Activated CD4-positive, alpha-beta memory T cell treated with anti-CD3 and anti-CD28 coated beads for 36 hours (primary cell): ENCODE measurements at regions not wholly inside any gene's neighbourhood (a gene's known extent, or its start where the extent isn't known, plus 50 kb on each side); places are given as distances from the start of the nearest gene placed in this dataset.

Experiments used
- CTCF ChIA-PET: fragments of 350-600 bp; sonication (Branson Sonifier 250); formaldehyde crosslinking; loops from one replicate; lab custom pipeline; 2021; ENCODE audit warnings: antibody characterized with exemption, inconsistent platforms; lab: Charles Lee
- POLR2A ChIA-PET: fragments of 350-600 bp; sonication (Branson Sonifier 250); formaldehyde crosslinking; loops from one replicate; lab custom pipeline; 2021; ENCODE audit warnings: antibody characterized with exemption; lab: Charles Lee
- DNase-seq: peaks from one replicate; pipeline ENCODE4 v3.0.0-alpha.2; 2020
- H3K27ac Mint-ChIP-seq: one replicate; pipeline ENCODE4 v1.8.0; 2021; ENCODE audit warnings: mixed read lengths
- H3K27me3 Mint-ChIP-seq: one replicate; pipeline ENCODE4 v1.8.0; 2021; ENCODE audit warnings: mixed read lengths
- H3K36me3 Mint-ChIP-seq: one replicate; pipeline ENCODE4 v1.8.0; 2021; ENCODE audit warnings: mixed read lengths
- H3K4me1 Mint-ChIP-seq: one replicate; pipeline ENCODE4 v1.8.0; 2021; ENCODE audit warnings: low read depth, mixed read lengths
- H3K4me3 Mint-ChIP-seq: one replicate; pipeline ENCODE4 v1.8.0; 2021; ENCODE audit warnings: mild to moderate bottlenecking, mixed read lengths
- H3K9me3 Mint-ChIP-seq: one replicate; pipeline ENCODE4 v1.8.0; 2021; ENCODE audit warnings: mixed read lengths
- intact Hi-C: fragments of 100-400 bp; cut with micrococcal nuclease; formaldehyde crosslinking; loops from one replicate; pipeline ENCODE4 v1.15.1; 2023

DNA sequence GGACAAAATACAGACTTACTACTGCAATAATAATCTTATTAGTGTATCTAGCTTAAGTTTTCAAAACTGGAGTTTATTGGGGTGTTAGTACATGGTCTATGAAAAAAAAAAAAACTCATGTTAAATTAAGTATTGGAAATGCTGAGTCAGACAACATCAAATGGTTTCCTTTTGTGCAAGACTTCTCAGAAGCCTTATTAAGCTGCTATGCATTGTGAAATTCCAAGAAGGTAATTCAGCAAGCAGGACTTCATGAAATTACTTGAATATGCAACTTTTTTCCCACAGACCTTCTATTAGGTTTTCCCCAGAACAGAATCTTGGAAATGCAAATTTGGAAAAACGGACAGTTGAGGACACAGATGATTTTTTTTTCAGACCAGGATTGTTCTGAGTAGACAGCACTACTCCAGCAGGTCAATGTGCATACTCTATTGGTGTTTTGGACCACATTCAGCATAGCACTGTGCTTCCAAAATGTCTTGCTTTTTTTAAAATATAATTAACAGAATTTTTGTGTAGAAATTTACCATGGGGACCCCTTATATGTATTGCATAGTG is 568.8 kb upstream of the TENM3 start:
- intact Hi-C loops = no loop called here
- Mint-ChIP-seq H3K27me3 (no peaks in the 10 kb centered on the region), H3K27ac (no peak overlapping the region), H3K4me3 (no peak overlapping the region), H3K9me3 (no peaks in the 10 kb centered on the region), H3K36me3 (no peaks in the 10 kb centered on the region), H3K4me1 (no peaks in the 10 kb centered on the region)
- CTCF ChIA-PET = no interaction called here
- DNase-seq = no peak
- POLR2A ChIA-PET = no interaction called here

DNA sequence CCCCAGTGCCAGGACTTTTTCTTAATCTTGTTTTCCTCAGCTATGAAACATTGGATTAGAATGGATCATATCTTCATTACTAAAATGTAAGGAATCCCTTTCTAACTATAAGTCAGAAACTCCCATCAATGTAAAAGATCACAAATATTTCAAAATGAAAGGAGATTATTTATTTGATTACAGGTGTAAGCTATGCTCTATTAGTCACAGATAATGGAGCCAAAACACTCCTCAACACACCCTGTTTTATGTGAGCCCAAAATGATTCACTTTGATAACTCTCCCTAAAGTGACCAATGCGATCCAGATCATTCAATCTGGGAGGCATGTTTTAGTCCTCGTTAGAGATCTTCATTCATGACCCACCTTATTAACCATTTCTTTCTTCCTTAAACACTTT is 566.7 kb upstream of the TENM3 start:
- ChIA-PET CTCF (no interaction called here), POLR2A (no interaction called here)
- H3K27me3 Mint-ChIP-seq = no peaks in the 10 kb centered on the region
- no peak overlapping the region for H3K4me3 Mint-ChIP-seq
- H3K27ac Mint-ChIP-seq = no peak overlapping the region
- H3K36me3 Mint-ChIP-seq = no peaks in the 10 kb centered on the region
- intact Hi-C loops = no loop called here
- H3K4me1 Mint-ChIP-seq = no peaks in the 10 kb centered on the region
- no peaks in the 10 kb centered on the region for H3K9me3 Mint-ChIP-seq
- DNase-seq = no peak

DNA sequence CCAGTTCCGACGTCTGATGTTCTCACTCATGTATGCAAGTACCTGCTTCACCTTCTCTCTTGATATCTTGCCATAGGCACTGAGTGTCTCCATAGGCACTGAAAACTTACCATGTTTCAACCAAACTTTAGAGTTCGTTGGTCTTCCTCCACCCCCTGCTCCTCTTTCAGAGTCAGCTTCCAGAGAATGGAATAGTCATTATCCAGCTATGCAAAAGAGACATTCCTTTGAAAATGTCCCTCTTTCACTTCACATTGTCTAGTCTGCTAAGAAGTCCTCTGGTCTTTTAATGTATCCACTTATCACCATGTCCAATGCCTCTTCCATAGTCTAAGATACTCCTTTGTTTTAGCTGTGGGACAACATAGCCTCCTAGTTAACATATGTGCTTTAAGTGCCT is 566.0 kb upstream of the TENM3 start:
- no peaks in the 10 kb centered on the region for H3K36me3 Mint-ChIP-seq
- H3K27me3 Mint-ChIP-seq = no peaks in the 10 kb centered on the region
- no peak overlapping the region for H3K27ac Mint-ChIP-seq
- no peak for DNase-seq
- intact Hi-C loops = no loop called here
- ChIA-PET POLR2A (no interaction called here), CTCF (no interaction called here)
- H3K4me1 Mint-ChIP-seq = no peaks in the 10 kb centered on the region
- H3K4me3 Mint-ChIP-seq = no peak overlapping the region
- H3K9me3 Mint-ChIP-seq = no peaks in the 10 kb centered on the region

DNA sequence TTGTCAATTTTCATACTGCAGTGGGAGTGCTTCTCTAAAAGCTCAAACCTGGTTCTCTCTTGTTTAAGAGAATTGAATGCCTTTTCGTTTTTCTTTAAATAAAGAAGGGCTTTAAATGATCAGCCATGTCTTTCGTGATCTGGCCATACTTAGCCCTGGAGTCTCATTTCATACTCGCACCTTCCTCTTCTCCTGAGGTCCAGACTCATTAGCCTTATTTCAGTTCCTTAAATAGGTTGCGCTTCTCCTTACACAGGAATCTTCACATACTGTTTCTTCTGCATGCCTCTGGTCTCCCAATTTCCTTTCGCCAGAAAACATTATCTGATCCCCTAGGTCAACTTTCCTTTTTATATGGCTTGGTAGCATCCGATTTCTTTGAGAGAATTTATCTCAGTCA is 565.6 kb upstream of the TENM3 start:
- H3K27me3 Mint-ChIP-seq = no peaks in the 10 kb centered on the region
- no peak overlapping the region for H3K4me3 Mint-ChIP-seq
- ChIA-PET CTCF (no interaction called here), POLR2A (no interaction called here)
- H3K9me3 Mint-ChIP-seq = no peaks in the 10 kb centered on the region
- H3K36me3 Mint-ChIP-seq = no peaks in the 10 kb centered on the region
- H3K4me1 Mint-ChIP-seq = no peaks in the 10 kb centered on the region
- H3K27ac Mint-ChIP-seq = no peak overlapping the region
- DNase-seq = no peak
- intact Hi-C loops = no loop called here

DNA sequence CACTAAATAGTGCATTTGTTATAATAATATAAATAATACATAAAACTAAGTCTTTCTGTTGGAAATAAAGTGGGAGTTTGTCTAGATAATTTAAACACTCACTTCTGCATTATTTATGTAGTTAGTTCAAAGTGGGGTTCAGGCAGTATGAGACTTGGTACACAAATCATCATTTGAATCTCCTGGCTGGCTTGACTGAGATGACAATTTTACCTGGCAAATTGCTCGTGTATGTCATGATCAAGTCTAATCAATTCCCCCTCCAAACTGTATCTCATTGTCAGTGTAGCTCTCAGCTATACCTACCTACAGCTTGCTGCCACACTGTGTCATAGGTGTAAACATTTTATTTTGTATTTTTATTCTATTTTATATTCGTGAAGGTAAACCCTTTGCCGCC is 563.4 kb upstream of the TENM3 start:
- no peaks in the 10 kb centered on the region for H3K9me3 Mint-ChIP-seq
- no peak overlapping the region for H3K27ac Mint-ChIP-seq
- CTCF ChIA-PET = no interaction called here
- H3K4me3 Mint-ChIP-seq = no peak overlapping the region
- no peaks in the 10 kb centered on the region for H3K4me1 Mint-ChIP-seq
- DNase-seq = no peak
- intact Hi-C loops = no loop called here
- no peaks in the 10 kb centered on the region for H3K27me3 Mint-ChIP-seq
- POLR2A ChIA-PET = no interaction called here
- H3K36me3 Mint-ChIP-seq = no peaks in the 10 kb centered on the region

DNA sequence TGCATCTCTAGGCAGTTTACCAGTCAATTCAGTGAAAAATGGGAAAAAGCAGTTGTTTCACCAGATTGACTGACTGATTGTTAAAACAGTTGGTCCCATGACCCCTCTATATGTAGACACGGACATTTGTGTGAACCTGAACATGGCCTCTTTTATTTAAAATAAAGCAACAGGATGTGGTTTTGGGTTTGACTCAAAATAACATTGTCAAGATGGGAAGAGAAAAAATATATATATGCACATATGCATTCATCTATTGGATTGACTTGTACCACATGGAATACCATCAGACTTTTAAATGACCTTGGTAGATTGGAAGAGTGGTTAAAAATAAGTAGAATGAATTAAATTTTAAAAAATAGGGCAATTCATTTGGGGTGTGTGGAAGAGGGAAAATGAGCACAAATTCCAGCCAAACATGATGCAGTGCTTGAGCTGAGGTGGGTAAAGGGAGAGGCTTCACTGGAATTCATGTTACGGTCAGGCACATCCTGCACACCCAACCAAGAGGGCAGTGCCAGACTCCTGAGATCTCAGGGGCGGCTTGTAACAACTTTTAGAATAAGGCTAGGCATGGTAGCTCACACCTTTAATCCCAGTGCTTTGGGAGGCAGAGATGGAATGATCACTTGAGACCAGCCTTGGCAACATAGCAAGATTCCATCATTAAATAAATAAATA is 560.7 kb upstream of the TENM3 start:
- CTCF ChIA-PET = no interaction called here
- H3K27me3 Mint-ChIP-seq = no peaks in the 10 kb centered on the region
- no peaks in the 10 kb centered on the region for H3K9me3 Mint-ChIP-seq
- DNase-seq = no peak
- no peaks in the 10 kb centered on the region for H3K36me3 Mint-ChIP-seq
- H3K4me3 Mint-ChIP-seq = no peak overlapping the region
- intact Hi-C loops = no loop called here
- no peak overlapping the region for H3K27ac Mint-ChIP-seq
- POLR2A ChIA-PET = no interaction called here
- H3K4me1 Mint-ChIP-seq = no peaks in the 10 kb centered on the region

DNA sequence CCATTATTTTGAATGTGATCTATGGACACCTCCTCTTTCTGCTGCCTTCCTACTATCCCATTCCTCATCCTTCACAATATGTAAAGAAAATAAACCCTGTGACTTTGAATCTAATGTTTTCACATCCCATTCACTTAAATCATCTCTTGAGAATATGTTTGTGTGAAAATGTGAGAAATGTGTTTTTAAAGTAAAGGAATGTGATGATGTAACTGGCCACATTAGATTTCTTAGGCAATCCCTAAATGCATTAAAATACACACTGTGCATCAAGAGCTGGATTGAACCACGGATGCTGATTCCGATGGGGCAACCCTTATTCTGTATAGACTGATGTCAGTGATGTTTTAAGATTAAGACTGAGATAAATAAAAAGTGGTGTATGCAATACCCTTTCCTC is 558.9 kb upstream of the TENM3 start:
- ChIA-PET POLR2A (no interaction called here), CTCF (no interaction called here)
- Mint-ChIP-seq H3K27ac (no peak overlapping the region), H3K9me3 (peaks cover 2% of the 10 kb centered on the region), H3K4me1 (no peaks in the 10 kb centered on the region), H3K36me3 (no peaks in the 10 kb centered on the region), H3K4me3 (no peak overlapping the region), H3K27me3 (no peaks in the 10 kb centered on the region)
- no peak for DNase-seq
- intact Hi-C loops = no loop called here

DNA sequence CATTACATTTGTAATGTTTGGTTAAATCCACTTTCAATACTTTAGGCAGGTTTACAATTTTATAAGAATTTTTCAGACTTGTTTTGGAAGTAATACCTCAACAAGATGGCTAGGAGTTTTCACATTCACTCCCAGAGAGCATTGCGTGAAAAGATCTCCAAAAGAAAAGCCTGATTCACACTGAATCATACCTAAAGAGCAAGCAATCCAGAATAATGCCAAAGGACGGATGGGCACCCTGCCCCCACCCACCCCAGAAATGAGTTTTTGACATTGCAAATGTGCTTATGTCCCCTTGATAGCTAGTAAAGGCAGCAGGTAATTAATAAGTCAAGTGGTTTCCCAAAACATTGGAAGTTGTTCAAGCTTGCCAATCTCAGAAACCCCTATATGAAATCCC is 557.7 kb upstream of the TENM3 start:
- Mint-ChIP-seq H3K4me1 (no peaks in the 10 kb centered on the region), H3K27ac (no peak overlapping the region), H3K27me3 (no peaks in the 10 kb centered on the region), H3K4me3 (no peak overlapping the region), H3K9me3 (peaks cover 5% of the 10 kb centered on the region), H3K36me3 (no peaks in the 10 kb centered on the region)
- no peak for DNase-seq
- POLR2A ChIA-PET = no interaction called here
- intact Hi-C loops = no loop called here
- CTCF ChIA-PET = no interaction called here

DNA sequence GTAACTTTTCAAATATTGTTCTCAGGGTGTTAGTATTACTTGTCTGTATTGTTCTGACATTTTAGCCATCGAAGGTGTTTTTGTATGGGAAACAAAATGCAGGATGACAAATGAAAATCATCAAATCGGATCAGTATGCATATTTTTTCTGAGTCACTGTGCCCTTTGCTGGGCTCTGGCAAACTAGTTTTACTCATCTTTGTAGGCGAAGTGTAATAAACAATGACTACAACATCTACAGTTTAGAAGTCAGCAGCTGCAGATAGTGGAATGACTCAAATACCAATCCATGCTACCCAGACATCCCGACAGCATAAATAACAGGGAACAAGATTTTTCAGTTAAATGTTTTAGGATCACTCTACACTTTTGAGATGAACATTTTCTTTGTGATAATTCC is 557.3 kb upstream of the TENM3 start:
- H3K9me3 Mint-ChIP-seq = peaks cover 5% of the 10 kb centered on the region
- no peaks in the 10 kb centered on the region for H3K27me3 Mint-ChIP-seq
- no peak for DNase-seq
- intact Hi-C loops = no loop called here
- H3K4me1 Mint-ChIP-seq = no peaks in the 10 kb centered on the region
- H3K36me3 Mint-ChIP-seq = no peaks in the 10 kb centered on the region
- ChIA-PET POLR2A (no interaction called here), CTCF (no interaction called here)
- no peak overlapping the region for H3K27ac Mint-ChIP-seq
- no peak overlapping the region for H3K4me3 Mint-ChIP-seq

DNA sequence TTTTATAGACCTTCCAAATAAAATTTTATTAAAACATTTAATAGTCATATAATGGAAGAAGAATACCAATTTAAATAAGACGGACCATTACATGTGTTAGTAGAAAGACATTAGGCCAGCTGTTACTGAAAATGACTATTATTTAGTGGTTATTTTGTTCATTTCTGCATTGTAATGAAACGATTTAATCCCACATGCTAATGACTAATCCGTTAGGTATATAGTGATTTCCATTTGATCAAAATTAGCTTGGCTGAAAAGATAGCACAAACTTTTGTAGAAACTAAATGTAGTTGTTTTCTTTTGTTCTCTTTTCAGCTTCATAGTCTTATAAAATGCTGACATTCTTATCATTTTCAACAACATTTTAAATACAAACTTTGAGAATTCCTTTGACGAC is 556.1 kb upstream of the TENM3 start:
- peaks cover 5% of the 10 kb centered on the region for H3K9me3 Mint-ChIP-seq
- ChIA-PET POLR2A (no interaction called here), CTCF (no interaction called here)
- intact Hi-C loops = no loop called here
- H3K4me1 Mint-ChIP-seq = no peaks in the 10 kb centered on the region
- H3K27ac Mint-ChIP-seq = no peak overlapping the region
- no peaks in the 10 kb centered on the region for H3K36me3 Mint-ChIP-seq
- H3K27me3 Mint-ChIP-seq = no peaks in the 10 kb centered on the region
- DNase-seq = no peak
- H3K4me3 Mint-ChIP-seq = no peak overlapping the region

DNA sequence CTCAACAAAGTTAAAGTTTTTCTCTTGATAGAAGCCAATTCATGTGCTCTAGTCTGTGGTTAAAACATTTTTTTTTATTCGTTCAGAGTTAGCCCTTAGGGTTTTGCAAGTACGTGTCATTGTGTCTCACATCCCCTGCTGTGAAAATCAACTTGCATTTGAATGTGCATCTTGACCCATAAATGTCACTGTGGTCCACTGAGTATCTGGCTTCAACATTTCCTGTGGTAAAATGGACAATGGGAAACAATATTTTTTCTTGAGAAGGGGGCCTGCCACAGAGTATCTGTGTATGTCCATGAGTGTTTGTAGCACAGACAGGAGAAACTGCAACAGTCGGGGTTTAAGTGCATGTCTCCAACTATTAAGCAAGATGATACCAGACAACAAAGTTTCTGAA is 554.8 kb upstream of the TENM3 start:
- no peak for DNase-seq
- intact Hi-C loops = no loop called here
- POLR2A ChIA-PET = no interaction called here
- peaks cover 5% of the 10 kb centered on the region for H3K9me3 Mint-ChIP-seq
- H3K27ac Mint-ChIP-seq = no peak overlapping the region
- no peaks in the 10 kb centered on the region for H3K36me3 Mint-ChIP-seq
- no peaks in the 10 kb centered on the region for H3K4me1 Mint-ChIP-seq
- CTCF ChIA-PET = no interaction called here
- no peaks in the 10 kb centered on the region for H3K27me3 Mint-ChIP-seq
- no peak overlapping the region for H3K4me3 Mint-ChIP-seq

DNA sequence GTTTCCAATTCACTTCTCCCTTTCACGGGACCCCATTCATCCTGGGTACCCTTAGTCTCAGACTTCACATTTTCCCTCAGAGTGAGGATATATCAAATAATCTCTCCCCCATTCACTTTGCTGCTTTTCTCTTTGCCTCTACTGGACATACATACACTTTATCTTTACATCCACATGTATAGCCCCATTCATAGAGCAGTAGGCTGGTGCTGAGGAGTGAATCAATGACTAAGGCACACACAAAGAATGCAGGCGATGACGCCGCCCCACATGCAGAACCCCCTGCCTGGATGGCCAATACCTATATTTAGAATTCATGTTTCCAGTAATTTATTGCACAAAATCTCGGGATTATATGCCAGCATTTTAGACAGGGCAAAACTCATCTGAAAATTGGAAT is 554.3 kb upstream of the TENM3 start:
- CTCF ChIA-PET = no interaction called here
- intact Hi-C loops = no loop called here
- no peak overlapping the region for H3K27ac Mint-ChIP-seq
- no peaks in the 10 kb centered on the region for H3K36me3 Mint-ChIP-seq
- H3K27me3 Mint-ChIP-seq = no peaks in the 10 kb centered on the region
- peaks cover 5% of the 10 kb centered on the region for H3K9me3 Mint-ChIP-seq
- no peak overlapping the region for H3K4me3 Mint-ChIP-seq
- POLR2A ChIA-PET = no interaction called here
- no peaks in the 10 kb centered on the region for H3K4me1 Mint-ChIP-seq
- DNase-seq = no peak

DNA sequence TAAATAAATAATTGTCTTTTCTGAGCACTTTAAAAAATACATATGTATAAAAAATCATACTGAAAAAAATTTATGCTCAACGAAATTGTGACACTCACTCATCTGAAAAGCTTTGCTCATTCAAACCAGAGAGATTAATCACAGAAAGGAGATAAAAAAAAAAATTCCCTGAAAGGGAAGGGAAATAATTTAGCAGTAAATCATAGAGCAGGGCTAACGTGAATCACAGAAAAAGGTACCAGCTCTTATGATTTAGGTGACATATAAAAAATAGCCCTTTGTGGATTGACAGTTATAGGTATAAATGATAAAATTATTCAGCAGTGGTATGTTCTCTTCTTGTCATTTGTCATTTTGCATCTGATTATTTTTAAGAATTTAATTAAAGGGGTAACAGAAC is 552.7 kb upstream of the TENM3 start:
- H3K36me3 Mint-ChIP-seq = no peaks in the 10 kb centered on the region
- POLR2A ChIA-PET = no interaction called here
- CTCF ChIA-PET = no interaction called here
- intact Hi-C loops = no loop called here
- no peaks in the 10 kb centered on the region for H3K4me1 Mint-ChIP-seq
- no peaks in the 10 kb centered on the region for H3K27me3 Mint-ChIP-seq
- H3K4me3 Mint-ChIP-seq = no peak overlapping the region
- no peak for DNase-seq
- peaks cover 5% of the 10 kb centered on the region for H3K9me3 Mint-ChIP-seq
- H3K27ac Mint-ChIP-seq = no peak overlapping the region
